ENCODE measurements at regions not wholly inside any gene's neighbourhood (a gene's known extent, or its start where the extent isn't known, plus 50 kb on each side); places are given as distances from the start of the nearest gene placed in this dataset.

GRCh38 chr4:13268165-13268564, 216.0 kb downstream of the RAB28 start:
- H3K4me1 Mint-ChIP-seq (ENCODE audit: low read depth) = no peaks in the 10 kb centered on the region
- H3K27ac Mint-ChIP-seq = no peak overlapping the region
- H3K27me3 Mint-ChIP-seq (ENCODE audit: insufficient read depth) = no peaks in the 10 kb centered on the region; the same call in 1 of the 2 replicates
- DNase-seq = no peak
- H3K36me3 Mint-ChIP-seq (ENCODE audit: low read depth) = no peaks in the 10 kb centered on the region
- H3K4me3 Mint-ChIP-seq = no peak overlapping the region
- H3K9me3 Mint-ChIP-seq = peaks cover 13% of the 10 kb centered on the region
- TF ChIP-seq CTCF (IDR thresholded peaks at IDR 0.05) = no peak

GRCh38 chr4:13267091-13267490, 217.0 kb downstream of the RAB28 start:
- Mint-ChIP-seq H3K27ac (no peak overlapping the region), H3K4me3 (no peak overlapping the region), H3K9me3 (peaks cover 11% of the 10 kb centered on the region), H3K36me3 (ENCODE audit: low read depth) (peaks cover 5% of the 10 kb centered on the region; the same call in 1 of the 2 replicates), H3K27me3 (ENCODE audit: insufficient read depth) (no peaks in the 10 kb centered on the region; the same call in 1 of the 2 replicates), H3K4me1 (ENCODE audit: low read depth) (no peaks in the 10 kb centered on the region)
- no peak for DNase-seq
- TF ChIP-seq CTCF (IDR thresholded peaks at IDR 0.05) = no peak

DNA sequence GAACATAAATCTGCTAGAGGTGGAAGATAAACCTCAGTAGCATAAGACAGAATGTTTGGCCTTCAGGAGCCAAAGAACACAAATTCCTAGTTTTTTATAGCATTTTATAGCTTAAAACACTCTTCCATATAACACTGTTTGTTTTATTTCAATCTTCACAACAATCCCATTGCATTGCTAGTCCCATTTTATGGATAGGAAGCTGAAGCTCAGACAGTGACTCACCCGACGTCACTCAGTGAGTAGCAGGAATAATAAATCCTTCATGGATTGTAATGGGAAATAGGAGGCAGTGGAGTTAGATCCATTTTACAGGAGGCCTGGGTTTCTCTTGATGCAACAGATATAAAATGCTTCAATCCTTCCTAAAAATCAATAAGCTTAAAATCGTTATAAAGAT, 217.5 kb downstream of the RAB28 start:
- H3K27me3 Mint-ChIP-seq (ENCODE audit: insufficient read depth) = no peaks in the 10 kb centered on the region; the same call in 1 of the 2 replicates
- H3K36me3 Mint-ChIP-seq (ENCODE audit: low read depth) = peaks cover 5% of the 10 kb centered on the region; the same call in 1 of the 2 replicates
- DNase-seq = no peak
- H3K27ac Mint-ChIP-seq = no peak overlapping the region
- no peaks in the 10 kb centered on the region for H3K4me1 Mint-ChIP-seq (ENCODE audit: low read depth)
- peaks cover 11% of the 10 kb centered on the region for H3K9me3 Mint-ChIP-seq
- TF ChIP-seq CTCF (IDR thresholded peaks at IDR 0.05) = no peak
- no peak overlapping the region for H3K4me3 Mint-ChIP-seq

DNA sequence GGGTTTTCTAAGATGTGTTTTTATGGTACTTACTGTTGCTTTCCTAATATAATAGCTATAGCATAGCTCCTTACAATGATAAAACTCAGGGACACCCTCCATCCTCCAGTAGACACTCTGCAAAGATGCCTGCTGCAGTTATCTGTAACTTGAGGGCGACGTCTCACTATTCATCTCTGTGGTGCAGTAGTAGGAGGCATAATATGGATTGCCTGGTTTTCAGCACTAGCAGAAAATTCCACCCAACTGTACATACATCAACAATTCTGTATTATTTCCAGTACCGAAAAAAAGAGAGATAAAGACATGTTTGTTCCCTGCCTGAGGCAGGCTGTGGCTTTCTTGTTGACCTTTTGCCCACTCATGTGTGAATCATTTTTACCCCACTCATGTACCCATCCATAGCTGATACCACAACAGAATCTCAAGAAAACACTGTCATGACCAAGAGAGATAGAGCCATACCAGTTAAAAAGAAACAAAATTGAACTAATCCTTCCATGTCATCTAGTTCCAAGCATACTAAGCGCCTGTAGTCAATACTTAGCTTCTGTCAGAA, 220.1 kb downstream of the RAB28 start:
- H3K27me3 Mint-ChIP-seq (ENCODE audit: insufficient read depth) = no peaks in the 10 kb centered on the region; the same call in 1 of the 2 replicates
- H3K27ac Mint-ChIP-seq = no peak overlapping the region
- no peaks in the 10 kb centered on the region for H3K4me1 Mint-ChIP-seq (ENCODE audit: low read depth)
- peaks cover 5% of the 10 kb centered on the region; the same call in 1 of the 2 replicates for H3K9me3 Mint-ChIP-seq
- no peak overlapping the region for H3K4me3 Mint-ChIP-seq
- H3K36me3 Mint-ChIP-seq (ENCODE audit: low read depth) = peaks cover 5% of the 10 kb centered on the region; the same call in 1 of the 2 replicates
- DNase-seq = no peak
- TF ChIP-seq CTCF (IDR thresholded peaks at IDR 0.05) = no peak

GRCh38 chr4:13262816-13263215, 221.3 kb downstream of the RAB28 start:
- H3K27me3 Mint-ChIP-seq (ENCODE audit: insufficient read depth) = no peaks in the 10 kb centered on the region
- H3K4me3 Mint-ChIP-seq = no peak overlapping the region
- peaks cover 5% of the 10 kb centered on the region; the same call in 1 of the 2 replicates for H3K9me3 Mint-ChIP-seq
- peaks cover 5% of the 10 kb centered on the region; the same call in 1 of the 2 replicates for H3K36me3 Mint-ChIP-seq (ENCODE audit: low read depth)
- DNase-seq = no peak
- no peaks in the 10 kb centered on the region for H3K4me1 Mint-ChIP-seq (ENCODE audit: low read depth)
- TF ChIP-seq CTCF (IDR thresholded peaks at IDR 0.05) = no peak
- no peak overlapping the region for H3K27ac Mint-ChIP-seq
